Neural cell (in vitro differentiated cells): ENCODE measurements at regions not wholly inside any gene's neighbourhood (a gene's known extent, or its start where the extent isn't known, plus 50 kb on each side); places are given as distances from the start of the nearest gene placed in this dataset.

Source experiments
- CTCF ChIP-seq: fragments of 450-650 bp; IDR thresholded peaks from 2 replicates; pipeline ENCODE4 v1.5.1; 2014; ENCODE audit warnings: antibody characterized with exemption, mild to moderate bottlenecking, moderate library complexity; ENCODE audit not compliant: poor library complexity, severe bottlenecking
- EP300 ChIP-seq: fragments of 450-650 bp; conservative IDR thresholded peaks from 2 replicates; pipeline ENCODE4 v1.6.1; 2014; ENCODE audit warnings: antibody characterized with exemption, mild to moderate bottlenecking, moderate library complexity; ENCODE audit not compliant: poor library complexity, severe bottlenecking
- EZH2 ChIP-seq: fragments of 200-600, 300-800 bp; shearing (Covaris generic), sonication (generic); IDR thresholded peaks from 2 replicates; pipeline ENCODE4 v1.6.1; 2014; ENCODE audit warnings: antibody characterized with exemption, low read length, borderline replicate concordance, mild to moderate bottlenecking; ENCODE audit not compliant: insufficient read depth, poor library complexity, severe bottlenecking
- MXI1 ChIP-seq: fragments of 450-650 bp; conservative IDR thresholded peaks from 2 replicates; pipeline ENCODE4 v1.6.1; 2014; ENCODE audit warnings: antibody characterized with exemption, mild to moderate bottlenecking; ENCODE audit not compliant: poor library complexity, severe bottlenecking
- POLR2AphosphoS5 ChIP-seq: IDR thresholded peaks from 2 replicates; pipeline ENCODE4 v1.6.1; 2012
- RAD21 ChIP-seq: fragments of 450-650 bp; conservative IDR thresholded peaks from 2 replicates; pipeline ENCODE4 v1.6.1; 2014; ENCODE audit warnings: antibody characterized with exemption, mild to moderate bottlenecking, moderate library complexity
- REST ChIP-seq: IDR thresholded peaks from 2 replicates; pipeline ENCODE4 v1.6.1; 2012; ENCODE audit warnings: borderline replicate concordance
- SMC3 ChIP-seq: fragments of 450-650 bp; conservative IDR thresholded peaks from 2 replicates; pipeline ENCODE4 v1.6.1; 2014; ENCODE audit warnings: antibody characterized with exemption, mild to moderate bottlenecking, moderate library complexity; ENCODE audit not compliant: poor library complexity
- TAF1 ChIP-seq: IDR thresholded peaks from 2 replicates; pipeline ENCODE4 v1.6.1; 2012; ENCODE audit warnings: low read depth

- TF ChIP-seq CTCF = no peak
- TF ChIP-seq EZH2 = no peak
- no peak for TF ChIP-seq RAD21
- TF ChIP-seq EP300 = no peak
- no peak for TF ChIP-seq TAF1
- peak; percentile 26 for TF ChIP-seq POLR2AphosphoS5
- no peak for TF ChIP-seq REST
- TF ChIP-seq MXI1 = no peak
- no peak for TF ChIP-seq SMC3
Observed at GRCh38 chr3:174342941-174343501, 516.1 kb upstream of the NAALADL2 start.
